ENCODE measurements at regions not wholly inside any gene's neighbourhood (a gene's known extent, or its start where the extent isn't known, plus 50 kb on each side); places are given as distances from the start of the nearest gene placed in this dataset.

- TF ChIP-seq CTCF (IDR thresholded peaks at IDR 0.05; ENCODE audit: poor library complexity, severe bottlenecking): no peak
- TF ChIP-seq POLR2AphosphoS5 (IDR thresholded peaks at IDR 0.05): no peak
Observed at GRCh38 chr2:220665108-220665471, 907.0 kb downstream of the EPHA4 start.
